HCT116 (cell line): ENCODE measurements at regions not wholly inside any gene's neighbourhood (a gene's known extent, or its start where the extent isn't known, plus 50 kb on each side); places are given as distances from the start of the nearest gene placed in this dataset.

ENCODE experiments used
- ATAC-seq: fragments of 200-7000 bp; cut with Tn5 transposase; 2 replicates; pipeline ENCODE4 v1.9.1; 2020; ENCODE audit warnings: mild to moderate bottlenecking, moderate library complexity
- BruUV-seq: library from RNA; stranded (reverse); fragments of 400-500 nt; replicated peaks from 2 replicates; lab custom pipeline; 2021; lab: Mats Ljungman, UMichigan
- CTCF ChIA-PET: fragments of 300-600 bp; sonication (Branson Sonifier 250); formaldehyde crosslinking; loops from one replicate; lab custom pipeline; 2021; ENCODE audit warnings: antibody characterized with exemption; lab: Charles Lee
- POLR2A ChIA-PET: fragments of 300-600, 350-600 bp; sonication (Branson Sonifier 250); formaldehyde crosslinking; loops from one replicate; lab custom pipeline; 2021; ENCODE audit warnings: antibody characterized with exemption; lab: Charles Lee
- RAD21 ChIA-PET, 2 experiments: fragments of 300-600 bp; sonication (Branson Sonifier 250); formaldehyde crosslinking; loops; one replicate each; lab custom pipeline; 2023; ENCODE audit warnings: low total read pairs in 2 of 2; ENCODE audit not compliant: uncharacterized antibody in 2 of 2, unreplicated experiment in 2 of 2, low non-redundant PET in 1 of 2; lab: Charles Lee
- DNase-seq: peaks from one replicate; pipeline ENCODE4 v3.0.0-alpha.2; 2010; ENCODE audit warnings: low read depth, low spot score
- H2AFZ ChIP-seq: fragments of 200-600 bp; shearing (Covaris generic), sonication (generic); 2 replicates; pipeline ENCODE4 v1.6.1; 2017; ENCODE audit warnings: low read depth, mixed run types, mixed read lengths, antibody characterized with exemption, low read length; ENCODE audit not compliant: poor library complexity, severe bottlenecking
- H3K27ac ChIP-seq: 2 replicates; pipeline ENCODE4 v1.5.1; 2012; ENCODE audit warnings: low read depth, low read length
- H3K27me3 ChIP-seq: fragments of 200-600 bp; sonication (generic); 2 replicates; pipeline ENCODE4 v1.6.1; 2016; ENCODE audit warnings: mixed run types, low read length, mixed read lengths; ENCODE audit not compliant: insufficient read depth
- H3K36me3 ChIP-seq, 2 experiments: fragments of 200-500 bp in 1 of 2; fragments of 200-600 bp in 1 of 2; sonication (Bioruptor generic) in 1 of 2; sonication (generic) in 1 of 2; 2 replicates each; pipeline versions ENCODE4 v1.5.1 to v1.6.1; 2014 to 2016; ENCODE audit warnings: low read length in 2 of 2, inconsistent platforms in 1 of 2, mixed read lengths in 1 of 2, mixed run types in 1 of 2; ENCODE audit not compliant: insufficient read depth in 2 of 2, control insufficient read depth in 1 of 2
- H3K4me1 ChIP-seq, 2 experiments: fragments of 200-600 bp in 1 of 2; sonication (generic) in 1 of 2; 2 replicates each; pipeline versions ENCODE4 v1.5.1 to v1.6.1; 2012 to 2017; ENCODE audit warnings: low read length in 2 of 2, inconsistent platforms in 1 of 2, mild to moderate bottlenecking in 1 of 2, mixed read lengths in 1 of 2, mixed run types in 1 of 2, moderate library complexity in 1 of 2; ENCODE audit not compliant: insufficient read depth in 2 of 2, control insufficient read depth in 1 of 2
- H3K4me2 ChIP-seq: fragments of 200-600 bp; sonication (generic); 2 replicates; pipeline ENCODE4 v1.6.1; 2017; ENCODE audit warnings: mixed run types, low read length, mixed read lengths
- H3K4me3 ChIP-seq, 2 experiments: fragments of 200-600 bp in 1 of 2; sonication (generic) in 1 of 2; replicated peaks in 1 of 2; 2 replicates each; pipeline ENCODE4 v1.5.1; 2011 to 2016; ENCODE audit warnings: low read length in 2 of 2, control low read depth in 1 of 2, low read depth in 1 of 2, mild to moderate bottlenecking in 1 of 2, mixed read lengths in 1 of 2, mixed run types in 1 of 2
- H3K79me2 ChIP-seq: fragments of 200-600 bp; sonication (generic); 2 replicates; pipeline ENCODE4 v1.6.1; 2017; ENCODE audit warnings: mild to moderate bottlenecking, mixed run types, low read length, moderate library complexity, mixed read lengths; ENCODE audit not compliant: insufficient read depth
- H3K9ac ChIP-seq: fragments of 200-600 bp; sonication (generic); 2 replicates; pipeline ENCODE4 v1.6.1; 2016; ENCODE audit warnings: low read length, mixed read lengths
- H3K9me2 ChIP-seq: fragments of 200-600 bp; sonication (generic), shearing (Covaris generic); 2 replicates; pipeline ENCODE4 v1.6.1; 2017; ENCODE audit warnings: mixed run types, mild to moderate bottlenecking, moderate library complexity; ENCODE audit not compliant: insufficient read depth
- H3K9me3 ChIP-seq, 2 experiments: fragments of 200-500 bp in 1 of 2; fragments of 200-600 bp in 1 of 2; sonication (Bioruptor generic) in 1 of 2; sonication (generic) in 1 of 2; 2 replicates each; pipeline ENCODE4 v1.6.1; 2014 to 2017; ENCODE audit warnings: low read length in 2 of 2, mixed read lengths in 2 of 2, inconsistent platforms in 1 of 2, low read depth in 1 of 2, mild to moderate bottlenecking in 1 of 2, mixed run types in 1 of 2, moderate library complexity in 1 of 2; ENCODE audit not compliant: control insufficient read depth in 1 of 2, insufficient read depth in 1 of 2
- H4K20me1 ChIP-seq: fragments of 200-600 bp; sonication (generic), shearing (Covaris generic); 2 replicates; pipeline ENCODE4 v1.6.1; 2017; ENCODE audit warnings: mixed run types, mild to moderate bottlenecking, moderate library complexity; ENCODE audit not compliant: insufficient read depth
- CTCF ChIP-seq, 3 experiments: fragments of 200-600 bp in 1 of 3; sonication (generic) in 1 of 3; IDR thresholded peaks in 2 of 3; conservative IDR thresholded peaks in 1 of 3; 2 replicates each; pipeline ENCODE4 v1.5.1; 2012 to 2017; ENCODE audit warnings: low read depth in 2 of 3, low read length in 2 of 3, antibody characterized with exemption in 1 of 3, borderline replicate concordance in 1 of 3, control low read depth in 1 of 3, mild to moderate bottlenecking in 1 of 3, mixed read lengths in 1 of 3, mixed run types in 1 of 3, moderate library complexity in 1 of 3; ENCODE audit not compliant: insufficient read depth in 1 of 3
- EGR1 ChIP-seq: IDR thresholded peaks from 2 replicates; pipeline ENCODE4 v1.6.1; 2012; ENCODE audit warnings: low read depth
- EZH2phosphoT487 ChIP-seq: fragments of 200-600 bp; IDR thresholded peaks from 2 replicates; pipeline ENCODE4 v1.6.1; 2018; ENCODE audit warnings: antibody characterized with exemption, borderline replicate concordance
- FOSL1 ChIP-seq: IDR thresholded peaks from 2 replicates; pipeline ENCODE4 v1.6.1; 2012; ENCODE audit warnings: low read depth
- POLR2A ChIP-seq: IDR thresholded peaks from 2 replicates; pipeline ENCODE4 v1.7.0; 2011; ENCODE audit warnings: borderline replicate concordance; ENCODE audit not compliant: insufficient read depth, insufficient read length; ENCODE audit errors: extremely low read depth
- POLR2AphosphoS5 ChIP-seq: IDR thresholded peaks from 2 replicates; pipeline ENCODE4 v1.6.1; 2011; ENCODE audit warnings: mild to moderate bottlenecking, low read depth, low read length, moderate library complexity
- REST ChIP-seq: IDR thresholded peaks from 2 replicates; pipeline ENCODE4 v1.6.1; 2012; ENCODE audit warnings: low read depth
- SIN3A ChIP-seq: IDR thresholded peaks from 2 replicates; pipeline ENCODE4 v1.6.1; 2012; ENCODE audit warnings: low read depth
- SP1 ChIP-seq: IDR thresholded peaks from 2 replicates; pipeline ENCODE4 v1.6.1; 2012; ENCODE audit warnings: low read depth
- ZBTB33 ChIP-seq: IDR thresholded peaks from 2 replicates; pipeline ENCODE4 v1.6.1; 2011; ENCODE audit warnings: mild to moderate bottlenecking, low read length, moderate library complexity; ENCODE audit not compliant: insufficient replicate concordance; ENCODE audit errors: extremely low read depth
- ZFX ChIP-seq: fragments of 450-650 bp; IDR thresholded peaks from 2 replicates; pipeline ENCODE4 v1.6.1; 2017
- ZNF274 ChIP-seq: fragments of 200-500 bp; sonication (Bioruptor generic); IDR thresholded peaks from 2 replicates; pipeline ENCODE4 v1.6.1; 2014; ENCODE audit warnings: mild to moderate bottlenecking, low read depth, low read length, inconsistent platforms
- intact Hi-C: fragments of 100-400 bp; cut with micrococcal nuclease; formaldehyde crosslinking; loops from 2 replicates; pipeline ENCODE4 v1.10.0; 2022

- TF ChIP-seq ZBTB33 (no peak), ZNF274 (no peak), EZH2phosphoT487 (no peak), ZFX (no peak), CTCF (IDR thresholded peaks at IDR 0.05 in 2 of 3, conservative IDR thresholded peaks at IDR 0.05 in 1 of 3; ENCODE audit: borderline replicate concordance in 1 of 3, insufficient read depth in 1 of 3, low read depth in 2 of 3, low read length in 2 of 3) (no peak), EGR1 (no peak), FOSL1 (no peak), SP1 (no peak)
- TF ChIP-seq, all 23 proteins: peak for 0
These were observed 63.8 kb upstream of the ATXN1 start (continued) for GRCh38 chr6:16824845-16825685.

GRCh38 chr6:16823718-16824352 lies 62.6 kb upstream of the ATXN1 start:
- no peaks in the 10 kb centered on the region for H4K20me1 ChIP-seq
- TF ChIP-seq POLR2AphosphoS5: no peak
- TF ChIP-seq REST: no peak
- no peak for TF ChIP-seq POLR2A
- TF ChIP-seq SIN3A: no peak
- H3K79me2 ChIP-seq: no peaks in the 10 kb centered on the region
- H3K4me3 ChIP-seq: no peak overlapping the region
- no peaks in the 10 kb centered on the region for H3K9me3 ChIP-seq
- H3K9ac ChIP-seq: no peak overlapping the region
- no peaks in the 10 kb centered on the region for H3K27me3 ChIP-seq
- CTCF ChIA-PET: interaction anchor here (1.2 kb wide), 1 partner anchor 270 kb away, joined by 3 read pairs; no protein-coding TSS in a partner anchor
- DNase-seq (no peak), ATAC-seq (no peak)
- H3K27ac ChIP-seq: no peak overlapping the region
- no peaks in the 10 kb centered on the region for H3K36me3 ChIP-seq
- BruUV-seq: no TSS peak
- POLR2A ChIA-PET: no interaction called here
- no peaks in the 10 kb centered on the region for H3K4me1 ChIP-seq
- RAD21 ChIA-PET: no interaction called here
- H2AFZ ChIP-seq: no peak overlapping the region
- intact Hi-C loops: no loop called here
- H3K9me2 ChIP-seq: no peaks in the 10 kb centered on the region
- H3K4me2 ChIP-seq: no peak overlapping the region
